Astrocyte of the cerebellum (primary cell): ENCODE measurements at regions not wholly inside any gene's neighbourhood (a gene's known extent, or its start where the extent isn't known, plus 50 kb on each side); places are given as distances from the start of the nearest gene placed in this dataset.

Experiments
- DNase-seq: peaks from one replicate; pipeline ENCODE4 v3.0.0-alpha.2; 2011; ENCODE audit warnings: low read depth
- H3K4me3 ChIP-seq: 2 replicates; pipeline ENCODE4 v1.5.1; 2011; ENCODE audit warnings: mild to moderate bottlenecking, low read depth, low read length, moderate library complexity
- CTCF ChIP-seq: IDR thresholded peaks from 2 replicates; pipeline ENCODE4 v1.5.1; 2012; ENCODE audit warnings: low read length, low read depth, moderate library complexity, mild to moderate bottlenecking; ENCODE audit errors: missing control alignments
- in situ Hi-C: cut with HindIII; loops from 2 replicates; pipeline ENCODE4 v1.10.0; 2017; ENCODE audit warnings: low sequenced_read_pairs

DNA sequence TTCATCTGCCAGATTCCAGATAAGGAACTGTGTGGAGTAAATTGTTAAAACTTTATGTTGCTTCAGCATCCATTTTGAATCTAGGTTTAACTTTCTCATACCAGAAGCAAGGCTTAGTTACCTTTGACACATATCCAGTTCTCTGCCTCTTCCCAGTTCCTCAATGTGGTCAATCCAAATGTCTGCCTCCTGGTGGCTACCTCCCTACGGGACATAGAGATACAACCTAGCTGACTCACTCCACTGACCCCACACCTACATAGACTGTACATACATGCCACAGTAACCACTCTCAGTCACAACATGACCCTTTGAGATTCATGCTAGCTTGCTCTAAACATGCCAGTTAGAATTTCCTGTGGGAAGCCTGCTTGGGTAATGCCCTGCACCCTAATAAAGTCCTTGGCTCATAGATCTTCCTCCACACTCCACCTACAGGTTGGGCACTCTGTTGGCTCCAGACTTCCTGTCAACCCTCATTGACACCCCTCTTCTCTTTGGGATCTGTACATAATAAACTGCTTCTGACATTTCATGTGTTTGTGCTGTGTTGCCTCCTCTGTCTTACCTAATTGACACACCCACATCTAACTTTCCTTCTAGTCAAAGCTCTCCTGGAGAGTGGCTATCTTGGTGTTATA lies 278.1 kb downstream of the HTR7 start:
- in situ Hi-C loops = loop anchor here (25.0 kb wide), 1 partner anchor 1167 kb away; the partner anchor contains the start of gene IFIT5
- TF ChIP-seq CTCF = peak; percentile 25
- no peak overlapping the region for H3K4me3 ChIP-seq
- DNase-seq = peak; percentile 37

GRCh38 chr10:90583416-90583815 lies 274.4 kb downstream of the HTR7 start:
- in situ Hi-C loops = loop anchor here (25.0 kb wide), 1 partner anchor 1171 kb away; the partner anchor contains the start of gene IFIT5
- no peak overlapping the region for H3K4me3 ChIP-seq
- TF ChIP-seq CTCF = no peak
- peak; percentile 19 for DNase-seq

DNA sequence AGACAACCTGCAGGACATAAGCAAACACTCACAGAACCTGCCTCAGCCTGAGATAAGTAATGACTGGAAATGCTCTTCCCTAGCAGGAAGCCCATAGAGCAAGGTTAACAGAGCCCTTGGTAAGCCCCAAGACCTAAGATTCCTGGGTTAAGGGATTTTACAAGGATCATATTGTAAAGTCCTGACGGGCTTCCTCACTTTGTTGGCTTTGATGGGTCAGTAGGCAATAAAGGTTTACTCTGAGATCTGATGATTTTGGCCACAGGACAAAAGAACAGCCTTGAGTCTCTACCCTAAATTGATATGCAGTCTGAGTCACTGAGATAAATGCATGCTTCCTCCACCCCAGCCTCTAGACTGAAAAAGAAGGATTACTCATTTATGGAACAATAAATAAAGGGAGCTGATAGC lies 270.8 kb downstream of the HTR7 start:
- peak; percentile 68 for DNase-seq
- TF ChIP-seq CTCF = no peak
- in situ Hi-C loops = loop anchor here (25.0 kb wide), 1 partner anchor 1175 kb away; the partner anchor contains the start of gene IFIT5
- no peak overlapping the region for H3K4me3 ChIP-seq

- no peak for DNase-seq
- in situ Hi-C loops = loop anchor here (25.0 kb wide), 1 partner anchor 1175 kb away; the partner anchor contains the start of gene IFIT5
- no peak overlapping the region for H3K4me3 ChIP-seq
- TF ChIP-seq CTCF = no peak
Observed at GRCh38 chr10:90587561-90587960, 270.3 kb downstream of the HTR7 start.

- H3K4me3 ChIP-seq = no peak overlapping the region
- TF ChIP-seq CTCF = no peak
- in situ Hi-C loops = loop anchor here (25.0 kb wide), 1 partner anchor 1176 kb away; the partner anchor contains the start of gene IFIT5
Observed at GRCh38 chr10:90588222-90588621, 269.6 kb downstream of the HTR7 start.

DNA sequence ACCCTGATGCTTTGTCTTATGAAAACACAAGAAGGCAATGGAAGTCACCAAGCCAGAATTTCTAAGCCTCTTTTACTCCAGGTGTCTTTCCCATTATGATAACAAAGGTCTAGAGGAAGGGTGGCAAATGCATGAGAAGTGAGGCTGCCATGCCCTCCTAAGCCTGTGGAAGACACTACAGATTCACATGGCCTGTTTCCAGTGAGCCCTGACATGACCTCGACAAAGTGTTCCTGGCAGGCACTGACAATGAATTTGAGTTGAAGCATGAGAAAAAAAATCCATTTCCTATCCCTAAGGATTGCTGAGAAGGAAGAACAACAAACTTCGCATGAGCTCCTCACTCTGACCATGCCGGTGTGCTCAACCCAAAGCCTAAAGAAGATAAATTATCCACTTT lies 268.0 kb downstream of the HTR7 start:
- in situ Hi-C loops = loop anchor here (25.0 kb wide), 1 partner anchor 1178 kb away; the partner anchor contains the start of gene IFIT5

More at GRCh38 chr10:90588222-90588621, 269.6 kb downstream of the HTR7 start:
- no peak for DNase-seq

More for the DNA sequence above, 268.0 kb downstream of the HTR7 start:
- H3K4me3 ChIP-seq = no peak overlapping the region
- DNase-seq = no peak
- TF ChIP-seq CTCF = no peak
